Large intestine (tissue), 3 donors: ENCODE measurements at regions not wholly inside any gene's neighbourhood (a gene's known extent, or its start where the extent isn't known, plus 50 kb on each side); places are given as distances from the start of the nearest gene placed in this dataset.
A peak's percentile ranks its signal among the peaks of the same experiment; 100 is the strongest.

Experiments used
- DNase-seq, 2 donors: peaks; one replicate each; pipeline versions ENCODE4 v3.0.0 to v3.0.0-alpha.2; 2013
- H3K27ac ChIP-seq: one replicate; pipeline ENCODE4 v1.5.1; 2013; ENCODE audit warnings: low read length
- H3K27me3 ChIP-seq: 2 replicates; pipeline ENCODE4 v1.6.1; 2013; ENCODE audit warnings: low read length; ENCODE audit not compliant: control insufficient read depth, insufficient read depth
- H3K36me3 ChIP-seq: 2 replicates; pipeline ENCODE4 v1.6.1; 2013; ENCODE audit warnings: low read length; ENCODE audit not compliant: control insufficient read depth, insufficient read depth
- H3K4me1 ChIP-seq: one replicate; pipeline ENCODE4 v1.6.1; 2013; ENCODE audit warnings: low read length; ENCODE audit not compliant: control insufficient read depth, insufficient read depth
- H3K4me3 ChIP-seq: one replicate; pipeline ENCODE4 v1.5.1; 2013; ENCODE audit warnings: low read length
- H3K9me3 ChIP-seq: one replicate; pipeline ENCODE4 v1.6.1; 2013; ENCODE audit warnings: mild to moderate bottlenecking, low read depth, low read length, moderate library complexity; ENCODE audit not compliant: control insufficient read depth
- WGBS: methylation state at CpG from one replicate; pipeline ENCODE4 v1.1.5; 2013; ENCODE audit warnings: low lambda C conversion rate; ENCODE audit not compliant: insufficient coverage; 5-methylcytosine and 5-hydroxymethylcytosine counted together

GRCh38 chr11:109945626-109946321, 147.4 kb upstream of the ZC3H12C start:
- Histone ChIP-seq H3K36me3 (no peaks in the 10 kb centered on the region), H3K27me3 (no peaks in the 10 kb centered on the region), H3K27ac (no peak overlapping the region), H3K4me1 (peaks cover 4% of the 10 kb centered on the region), H3K9me3 (no peaks in the 10 kb centered on the region), H3K4me3 (no peak overlapping the region)
- 68% methylated on average over 2 of the region's 6 CpGs for WGBS
- no peak for DNase-seq

- H3K36me3 ChIP-seq: no peaks in the 10 kb centered on the region
- peak; percentile 86 to 87 for DNase-seq
- H3K4me1 ChIP-seq: peaks cover 4% of the 10 kb centered on the region
- H3K9me3 ChIP-seq: no peaks in the 10 kb centered on the region
- H3K27me3 ChIP-seq: no peaks in the 10 kb centered on the region
- 0% methylated on average over 1 of the region's 8 CpGs for WGBS
- H3K4me3 ChIP-seq: peak overlapping the region; percentile 19
- H3K27ac ChIP-seq: peak overlapping the region; percentile 49
Measured at GRCh38 chr11:109946322-109946846, 146.8 kb upstream of the ZC3H12C start.

- Histone ChIP-seq H3K27ac (no peak overlapping the region), H3K36me3 (no peaks in the 10 kb centered on the region), H3K27me3 (no peaks in the 10 kb centered on the region), H3K4me1 (no peaks in the 10 kb centered on the region), H3K4me3 (no peak overlapping the region), H3K9me3 (no peaks in the 10 kb centered on the region)
- DNase-seq: no peak
- WGBS: no CpG with 5 or more reads among the region's 2 CpGs
Measured at GRCh38 chr11:109954534-109954933, 138.7 kb upstream of the ZC3H12C start.

- peak in 1 of 2 donors; percentile 11 for DNase-seq
- no CpG with 5 or more reads among the region's 3 CpGs for WGBS
- H3K9me3 ChIP-seq: no peaks in the 10 kb centered on the region
Measured at GRCh38 chr11:109956124-109956793, 136.9 kb upstream of the ZC3H12C start.

GRCh38 chr11:109957000-109957399, 136.2 kb upstream of the ZC3H12C start:
- WGBS: 96% methylated on average over 6 of the region's 6 CpGs
- H3K36me3 ChIP-seq: no peaks in the 10 kb centered on the region
- H3K4me3 ChIP-seq: no peak overlapping the region
- no peaks in the 10 kb centered on the region for H3K4me1 ChIP-seq
- H3K27me3 ChIP-seq: no peaks in the 10 kb centered on the region
- no peak for DNase-seq
- H3K27ac ChIP-seq: no peak overlapping the region
- no peaks in the 10 kb centered on the region for H3K9me3 ChIP-seq

More at GRCh38 chr11:109956124-109956793, 136.9 kb upstream of the ZC3H12C start:
- no peaks in the 10 kb centered on the region for H3K36me3 ChIP-seq
- H3K4me3 ChIP-seq: no peak overlapping the region
- no peak overlapping the region for H3K27ac ChIP-seq
- no peaks in the 10 kb centered on the region for H3K27me3 ChIP-seq
- no peaks in the 10 kb centered on the region for H3K4me1 ChIP-seq

- Histone ChIP-seq H3K27me3 (no peaks in the 10 kb centered on the region), H3K9me3 (no peaks in the 10 kb centered on the region), H3K4me3 (no peak overlapping the region), H3K36me3 (no peaks in the 10 kb centered on the region), H3K4me1 (no peaks in the 10 kb centered on the region), H3K27ac (no peak overlapping the region)
- DNase-seq: no peak
Measured at GRCh38 chr11:109957601-109958000, 135.6 kb upstream of the ZC3H12C start.

- no peaks in the 10 kb centered on the region for H3K36me3 ChIP-seq
- WGBS: 93% methylated on average over 5 of the region's 9 CpGs
Measured at GRCh38 chr11:109958131-109958820, 134.9 kb upstream of the ZC3H12C start.

GRCh38 chr11:109958821-109959166, 134.4 kb upstream of the ZC3H12C start:
- Histone ChIP-seq H3K27ac (no peak overlapping the region), H3K9me3 (no peaks in the 10 kb centered on the region), H3K4me1 (no peaks in the 10 kb centered on the region), H3K36me3 (no peaks in the 10 kb centered on the region), H3K4me3 (no peak overlapping the region), H3K27me3 (no peaks in the 10 kb centered on the region)
- WGBS: 60% methylated on average over 1 of the region's 2 CpGs
- DNase-seq: no peak

More at GRCh38 chr11:109958131-109958820, 134.9 kb upstream of the ZC3H12C start:
- Histone ChIP-seq H3K4me1 (no peaks in the 10 kb centered on the region), H3K27me3 (no peaks in the 10 kb centered on the region), H3K4me3 (no peak overlapping the region), H3K27ac (no peak overlapping the region), H3K9me3 (no peaks in the 10 kb centered on the region)
- DNase-seq: no peak

GRCh38 chr11:109960831-109961230, 132.4 kb upstream of the ZC3H12C start:
- H3K4me1 ChIP-seq: no peaks in the 10 kb centered on the region
- WGBS: no CpG with 5 or more reads among the region's 2 CpGs

GRCh38 chr11:109961261-109961660, 131.9 kb upstream of the ZC3H12C start:
- WGBS: 93% methylated on average over 2 of the region's 2 CpGs
- no peaks in the 10 kb centered on the region for H3K27me3 ChIP-seq
- H3K9me3 ChIP-seq: no peaks in the 10 kb centered on the region
- no peak overlapping the region for H3K27ac ChIP-seq
- no peak overlapping the region for H3K4me3 ChIP-seq
- no peaks in the 10 kb centered on the region for H3K36me3 ChIP-seq
- H3K4me1 ChIP-seq: no peaks in the 10 kb centered on the region
- DNase-seq: no peak

More at GRCh38 chr11:109960831-109961230, 132.4 kb upstream of the ZC3H12C start:
- Histone ChIP-seq H3K27me3 (no peaks in the 10 kb centered on the region), H3K9me3 (no peaks in the 10 kb centered on the region), H3K27ac (no peak overlapping the region), H3K36me3 (no peaks in the 10 kb centered on the region), H3K4me3 (no peak overlapping the region)
- peak in 1 of 2 donors; percentile 15 for DNase-seq
